Nephron progenitor cell (in vitro differentiated cells): ENCODE measurements at regions not wholly inside any gene's neighbourhood (a gene's known extent, or its start where the extent isn't known, plus 50 kb on each side); places are given as distances from the start of the nearest gene placed in this dataset.

Source experiments
- DNase-seq: peaks from one replicate; pipeline ENCODE4 v3.0.0; 2021
- H3K27ac Mint-ChIP-seq: 2 replicates; pipeline ENCODE4 v1.8.0; 2021; ENCODE audit warnings: mild to moderate bottlenecking, moderate library complexity, mixed read lengths
- H3K27me3 Mint-ChIP-seq: 2 replicates; pipeline ENCODE4 v1.8.0; 2021; ENCODE audit warnings: mild to moderate bottlenecking, low read depth, mixed read lengths; ENCODE audit not compliant: poor library complexity
- H3K36me3 Mint-ChIP-seq: 2 replicates; pipeline ENCODE4 v1.8.0; 2021; ENCODE audit warnings: low read depth, mixed read lengths
- H3K4me1 Mint-ChIP-seq: 2 replicates; pipeline ENCODE4 v1.8.0; 2021; ENCODE audit warnings: mixed read lengths
- H3K4me3 Mint-ChIP-seq: 2 replicates; pipeline ENCODE4 v1.8.0; 2021; ENCODE audit warnings: mild to moderate bottlenecking, moderate library complexity, mixed read lengths
- H3K9me3 Mint-ChIP-seq: 2 replicates; pipeline ENCODE4 v1.8.0; 2021; ENCODE audit warnings: mild to moderate bottlenecking, moderate library complexity, mixed read lengths
- TF ChIP-seq, protein P1 (sequence below): fragments of 200-600 bp; sonication (generic); IDR thresholded peaks from 2 replicates; pipeline ENCODE4 v1.5.0; 2021; ENCODE audit warnings: antibody characterized with exemption

DNA sequence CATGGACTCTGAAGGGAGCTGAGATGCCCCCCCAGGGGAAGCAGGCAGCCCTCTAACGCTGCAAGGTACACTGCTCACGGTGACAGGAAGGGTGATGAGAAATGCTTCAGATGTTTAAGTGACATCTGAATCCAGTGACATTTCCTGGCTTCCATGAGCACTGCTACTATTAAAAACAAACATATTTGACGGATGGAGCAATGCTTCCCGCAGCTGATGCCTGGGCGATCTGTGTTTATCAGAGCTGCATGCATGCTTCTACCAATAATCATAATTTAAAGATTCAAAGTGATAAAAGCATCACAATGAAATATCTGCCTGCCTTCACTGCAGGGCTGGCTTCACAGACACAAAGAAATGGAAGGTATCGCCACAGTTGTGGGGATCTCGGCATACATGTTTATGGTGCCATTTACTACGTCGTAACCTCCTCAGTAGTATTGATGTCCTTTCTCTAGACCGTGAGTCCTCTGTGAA lies 66.1 kb upstream of the AOAH start:
- Mint-ChIP-seq H3K4me1 (peaks cover 35% of the 10 kb centered on the region), H3K27ac (peak overlapping the region; percentile 19), H3K27me3 (peaks cover 3% of the 10 kb centered on the region), H3K36me3 (no peaks in the 10 kb centered on the region), H3K4me3 (no peak overlapping the region), H3K9me3 (no peaks in the 10 kb centered on the region)
- TF ChIP-seq, protein P1, sequence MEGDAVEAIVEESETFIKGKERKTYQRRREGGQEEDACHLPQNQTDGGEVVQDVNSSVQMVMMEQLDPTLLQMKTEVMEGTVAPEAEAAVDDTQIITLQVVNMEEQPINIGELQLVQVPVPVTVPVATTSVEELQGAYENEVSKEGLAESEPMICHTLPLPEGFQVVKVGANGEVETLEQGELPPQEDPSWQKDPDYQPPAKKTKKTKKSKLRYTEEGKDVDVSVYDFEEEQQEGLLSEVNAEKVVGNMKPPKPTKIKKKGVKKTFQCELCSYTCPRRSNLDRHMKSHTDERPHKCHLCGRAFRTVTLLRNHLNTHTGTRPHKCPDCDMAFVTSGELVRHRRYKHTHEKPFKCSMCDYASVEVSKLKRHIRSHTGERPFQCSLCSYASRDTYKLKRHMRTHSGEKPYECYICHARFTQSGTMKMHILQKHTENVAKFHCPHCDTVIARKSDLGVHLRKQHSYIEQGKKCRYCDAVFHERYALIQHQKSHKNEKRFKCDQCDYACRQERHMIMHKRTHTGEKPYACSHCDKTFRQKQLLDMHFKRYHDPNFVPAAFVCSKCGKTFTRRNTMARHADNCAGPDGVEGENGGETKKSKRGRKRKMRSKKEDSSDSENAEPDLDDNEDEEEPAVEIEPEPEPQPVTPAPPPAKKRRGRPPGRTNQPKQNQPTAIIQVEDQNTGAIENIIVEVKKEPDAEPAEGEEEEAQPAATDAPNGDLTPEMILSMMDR = no peak
- peak; percentile 22 for DNase-seq

DNA sequence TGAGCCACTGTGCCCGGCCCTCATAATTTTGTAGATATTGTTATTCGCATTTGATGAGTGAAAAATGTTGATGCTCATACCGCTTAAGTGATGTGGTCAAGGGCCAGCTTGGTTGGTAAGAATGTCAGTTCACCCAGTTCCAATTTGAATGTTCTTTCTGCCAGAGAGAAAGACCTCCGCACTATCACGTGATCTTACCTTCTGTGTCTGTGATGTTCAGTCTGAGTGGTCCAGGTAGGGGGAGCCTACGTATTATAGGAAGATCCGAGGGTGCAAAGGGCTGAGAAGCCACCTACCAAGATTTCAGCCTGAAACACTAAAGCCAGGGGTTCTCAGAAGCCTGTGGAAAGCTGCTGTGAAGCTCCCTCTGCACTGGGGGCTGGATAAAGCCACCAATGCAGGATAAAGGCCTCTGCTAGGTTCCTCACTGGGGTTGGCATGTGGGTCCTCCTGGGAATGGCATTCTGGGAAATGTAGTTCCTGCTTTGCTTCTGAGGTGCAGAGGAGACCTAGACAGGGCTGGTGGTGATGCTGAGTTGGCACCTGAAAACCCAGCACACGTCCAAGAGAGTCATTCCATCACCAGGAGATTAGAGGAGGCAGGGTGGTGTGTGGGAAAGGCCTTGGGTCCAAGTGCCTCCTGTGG lies 64.7 kb upstream of the AOAH start:
- H3K27ac Mint-ChIP-seq = no peak overlapping the region
- TF ChIP-seq, protein P1 = no peak
- peaks cover 3% of the 10 kb centered on the region for H3K27me3 Mint-ChIP-seq
- no peak for DNase-seq
- peaks cover 43% of the 10 kb centered on the region for H3K4me1 Mint-ChIP-seq
- H3K36me3 Mint-ChIP-seq = no peaks in the 10 kb centered on the region
- H3K9me3 Mint-ChIP-seq = no peaks in the 10 kb centered on the region
- H3K4me3 Mint-ChIP-seq = no peak overlapping the region

- DNase-seq = no peak
- H3K27ac Mint-ChIP-seq = no peak overlapping the region
- H3K36me3 Mint-ChIP-seq = no peaks in the 10 kb centered on the region
- H3K27me3 Mint-ChIP-seq = peaks cover 3% of the 10 kb centered on the region
- TF ChIP-seq, protein P1 = no peak
- peaks cover 43% of the 10 kb centered on the region for H3K4me1 Mint-ChIP-seq
- H3K4me3 Mint-ChIP-seq = no peak overlapping the region
- no peaks in the 10 kb centered on the region for H3K9me3 Mint-ChIP-seq
Measured at GRCh38 chr7:36787933-36788378, 63.7 kb upstream of the AOAH start.

DNA sequence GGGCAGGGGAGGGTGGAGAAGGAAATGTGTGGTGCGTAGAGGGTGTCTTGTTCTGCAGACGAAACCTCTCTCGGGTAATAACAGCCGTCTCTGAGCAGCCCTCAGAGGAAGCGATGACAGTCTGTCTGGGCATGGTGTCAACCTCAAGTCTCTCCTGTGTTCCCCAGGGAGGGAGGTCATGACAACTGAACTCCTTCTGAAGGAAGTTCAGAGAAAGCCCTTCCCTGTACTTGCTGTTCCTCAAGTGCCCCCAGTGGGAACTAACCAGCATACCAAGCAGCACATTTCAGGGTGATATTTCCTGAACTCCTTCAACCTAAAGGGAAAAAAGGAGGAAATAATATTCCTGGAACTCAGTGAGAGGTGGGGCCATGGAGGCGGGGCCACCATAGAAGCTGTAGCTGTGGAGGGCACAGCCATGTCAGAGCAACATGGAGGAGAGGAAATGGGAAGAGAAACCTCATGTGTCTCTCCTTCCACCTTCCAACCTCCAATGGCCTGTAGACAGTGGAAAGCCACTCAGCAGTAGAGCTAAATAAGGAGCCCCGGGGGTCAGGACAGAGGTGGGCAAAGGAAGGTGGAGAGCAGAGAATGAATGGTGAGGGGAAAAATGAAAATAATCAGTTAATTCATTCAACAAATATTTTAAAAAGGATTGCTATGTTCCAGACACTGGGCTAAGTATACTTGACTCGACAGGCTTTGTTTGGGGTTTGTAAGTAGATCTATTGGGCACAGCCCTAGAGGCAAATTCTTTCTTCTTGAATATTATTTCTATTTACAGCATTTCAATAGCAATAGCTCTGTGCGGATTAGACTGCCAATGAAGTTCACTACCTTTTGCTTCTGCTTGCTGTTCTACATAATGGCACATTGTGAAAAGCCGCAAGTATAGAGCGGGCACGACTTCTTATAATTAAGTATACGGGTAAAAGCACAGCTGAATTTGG lies 61.0 kb upstream of the AOAH start:
- no peak overlapping the region for H3K27ac Mint-ChIP-seq
- no peak for DNase-seq
- H3K4me1 Mint-ChIP-seq = peaks cover 34% of the 10 kb centered on the region
- H3K27me3 Mint-ChIP-seq = no peaks in the 10 kb centered on the region
- no peaks in the 10 kb centered on the region for H3K36me3 Mint-ChIP-seq
- TF ChIP-seq, protein P1 = no peak
- no peak overlapping the region for H3K4me3 Mint-ChIP-seq
- H3K9me3 Mint-ChIP-seq = no peaks in the 10 kb centered on the region

DNA sequence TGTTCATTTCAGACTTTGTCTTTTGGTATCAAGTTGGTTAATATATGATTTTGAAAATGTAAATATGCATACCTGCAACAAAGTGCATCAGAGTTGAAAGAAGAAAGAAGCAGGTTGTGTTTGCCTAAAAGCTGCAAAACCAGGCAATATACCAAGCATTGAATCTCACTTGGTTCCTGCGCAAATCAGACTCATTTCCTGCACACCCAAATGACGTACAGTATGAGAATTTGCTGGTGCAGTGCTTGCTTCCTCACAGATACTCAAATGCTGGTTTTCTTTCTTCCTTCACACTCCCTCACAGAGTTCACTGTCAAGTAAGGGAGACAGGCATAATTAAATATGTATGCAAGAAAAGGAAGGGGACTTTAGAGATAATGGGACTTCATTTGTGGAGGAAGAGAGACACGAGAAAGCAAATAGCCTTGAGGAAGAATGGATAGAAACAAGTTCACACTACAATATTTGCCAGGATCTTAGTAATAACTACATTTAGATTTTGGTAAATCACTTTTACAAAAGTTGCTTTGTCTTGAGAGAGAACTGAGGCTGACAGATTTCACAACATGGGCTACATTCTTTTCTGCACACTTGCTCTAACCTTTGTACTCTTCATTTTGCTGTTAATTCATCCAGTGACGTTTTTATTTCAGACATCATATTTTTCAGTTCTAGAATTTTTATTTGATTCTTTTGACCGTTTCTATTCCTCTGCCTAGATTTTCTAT lies 56.9 kb upstream of the AOAH start:
- peaks cover 31% of the 10 kb centered on the region for H3K4me1 Mint-ChIP-seq
- no peak for DNase-seq

More for the DNA sequence above, 56.9 kb upstream of the AOAH start:
- TF ChIP-seq, protein P1 = no peak
- Mint-ChIP-seq H3K27me3 (no peaks in the 10 kb centered on the region), H3K9me3 (no peaks in the 10 kb centered on the region), H3K36me3 (no peaks in the 10 kb centered on the region), H3K27ac (no peak overlapping the region), H3K4me3 (no peak overlapping the region)
